ENCODE measurements at regions not wholly inside any gene's neighbourhood (a gene's known extent, or its start where the extent isn't known, plus 50 kb on each side); places are given as distances from the start of the nearest gene placed in this dataset.

DNA sequence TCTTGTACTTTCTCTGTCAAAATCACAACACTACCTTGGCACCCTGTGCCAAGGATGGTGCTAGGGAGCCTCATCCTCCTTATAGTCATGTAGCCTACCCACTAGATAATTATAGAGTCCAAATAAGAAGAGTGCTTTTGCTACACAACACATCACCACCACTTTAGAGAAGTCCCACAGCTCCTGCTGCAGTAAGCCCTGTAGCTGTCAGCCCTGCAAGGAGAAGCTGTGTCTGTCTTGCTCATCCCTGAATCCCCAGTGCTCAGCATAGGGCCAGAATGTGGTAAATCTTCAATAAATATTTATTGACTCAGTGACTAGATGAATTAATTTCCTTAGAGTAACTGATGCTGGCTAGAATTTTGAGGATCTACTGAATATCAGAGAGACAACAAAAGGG is 190.8 kb downstream of the ZNF621 start:
- H3K27me3 ChIP-seq (ENCODE audit: insufficient read depth, poor library complexity, severe bottlenecking): no peaks in the 10 kb centered on the region
- H3K4me3 ChIP-seq (replicated peaks; ENCODE audit: insufficient read depth, low read length): no peak overlapping the region
- DNase-seq (ENCODE audit: low read depth in 1 of 2, low spot score in 1 of 2): no peak
- H3K27ac ChIP-seq (replicated peaks): no peak overlapping the region
- no peak for TF ChIP-seq POLR2AphosphoS5 (IDR thresholded peaks at IDR 0.05; ENCODE audit: low read depth)
- TF ChIP-seq, protein P1, sequence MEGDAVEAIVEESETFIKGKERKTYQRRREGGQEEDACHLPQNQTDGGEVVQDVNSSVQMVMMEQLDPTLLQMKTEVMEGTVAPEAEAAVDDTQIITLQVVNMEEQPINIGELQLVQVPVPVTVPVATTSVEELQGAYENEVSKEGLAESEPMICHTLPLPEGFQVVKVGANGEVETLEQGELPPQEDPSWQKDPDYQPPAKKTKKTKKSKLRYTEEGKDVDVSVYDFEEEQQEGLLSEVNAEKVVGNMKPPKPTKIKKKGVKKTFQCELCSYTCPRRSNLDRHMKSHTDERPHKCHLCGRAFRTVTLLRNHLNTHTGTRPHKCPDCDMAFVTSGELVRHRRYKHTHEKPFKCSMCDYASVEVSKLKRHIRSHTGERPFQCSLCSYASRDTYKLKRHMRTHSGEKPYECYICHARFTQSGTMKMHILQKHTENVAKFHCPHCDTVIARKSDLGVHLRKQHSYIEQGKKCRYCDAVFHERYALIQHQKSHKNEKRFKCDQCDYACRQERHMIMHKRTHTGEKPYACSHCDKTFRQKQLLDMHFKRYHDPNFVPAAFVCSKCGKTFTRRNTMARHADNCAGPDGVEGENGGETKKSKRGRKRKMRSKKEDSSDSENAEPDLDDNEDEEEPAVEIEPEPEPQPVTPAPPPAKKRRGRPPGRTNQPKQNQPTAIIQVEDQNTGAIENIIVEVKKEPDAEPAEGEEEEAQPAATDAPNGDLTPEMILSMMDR (IDR thresholded peaks at IDR 0.05; ENCODE audit: insufficient read depth, low read length): no peak
- no peak for TF ChIP-seq SPI1 (IDR thresholded peaks at IDR 0.05; ENCODE audit: borderline replicate concordance, low read depth)
- no peak for TF ChIP-seq GABPA (IDR thresholded peaks at IDR 0.05; ENCODE audit: low read depth)
- TF ChIP-seq, protein P2, sequence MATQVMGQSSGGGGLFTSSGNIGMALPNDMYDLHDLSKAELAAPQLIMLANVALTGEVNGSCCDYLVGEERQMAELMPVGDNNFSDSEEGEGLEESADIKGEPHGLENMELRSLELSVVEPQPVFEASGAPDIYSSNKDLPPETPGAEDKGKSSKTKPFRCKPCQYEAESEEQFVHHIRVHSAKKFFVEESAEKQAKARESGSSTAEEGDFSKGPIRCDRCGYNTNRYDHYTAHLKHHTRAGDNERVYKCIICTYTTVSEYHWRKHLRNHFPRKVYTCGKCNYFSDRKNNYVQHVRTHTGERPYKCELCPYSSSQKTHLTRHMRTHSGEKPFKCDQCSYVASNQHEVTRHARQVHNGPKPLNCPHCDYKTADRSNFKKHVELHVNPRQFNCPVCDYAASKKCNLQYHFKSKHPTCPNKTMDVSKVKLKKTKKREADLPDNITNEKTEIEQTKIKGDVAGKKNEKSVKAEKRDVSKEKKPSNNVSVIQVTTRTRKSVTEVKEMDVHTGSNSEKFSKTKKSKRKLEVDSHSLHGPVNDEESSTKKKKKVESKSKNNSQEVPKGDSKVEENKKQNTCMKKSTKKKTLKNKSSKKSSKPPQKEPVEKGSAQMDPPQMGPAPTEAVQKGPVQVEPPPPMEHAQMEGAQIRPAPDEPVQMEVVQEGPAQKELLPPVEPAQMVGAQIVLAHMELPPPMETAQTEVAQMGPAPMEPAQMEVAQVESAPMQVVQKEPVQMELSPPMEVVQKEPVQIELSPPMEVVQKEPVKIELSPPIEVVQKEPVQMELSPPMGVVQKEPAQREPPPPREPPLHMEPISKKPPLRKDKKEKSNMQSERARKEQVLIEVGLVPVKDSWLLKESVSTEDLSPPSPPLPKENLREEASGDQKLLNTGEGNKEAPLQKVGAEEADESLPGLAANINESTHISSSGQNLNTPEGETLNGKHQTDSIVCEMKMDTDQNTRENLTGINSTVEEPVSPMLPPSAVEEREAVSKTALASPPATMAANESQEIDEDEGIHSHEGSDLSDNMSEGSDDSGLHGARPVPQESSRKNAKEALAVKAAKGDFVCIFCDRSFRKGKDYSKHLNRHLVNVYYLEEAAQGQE (IDR thresholded peaks at IDR 0.05; ENCODE audit: insufficient replicate concordance, low read depth): no peak

DNA sequence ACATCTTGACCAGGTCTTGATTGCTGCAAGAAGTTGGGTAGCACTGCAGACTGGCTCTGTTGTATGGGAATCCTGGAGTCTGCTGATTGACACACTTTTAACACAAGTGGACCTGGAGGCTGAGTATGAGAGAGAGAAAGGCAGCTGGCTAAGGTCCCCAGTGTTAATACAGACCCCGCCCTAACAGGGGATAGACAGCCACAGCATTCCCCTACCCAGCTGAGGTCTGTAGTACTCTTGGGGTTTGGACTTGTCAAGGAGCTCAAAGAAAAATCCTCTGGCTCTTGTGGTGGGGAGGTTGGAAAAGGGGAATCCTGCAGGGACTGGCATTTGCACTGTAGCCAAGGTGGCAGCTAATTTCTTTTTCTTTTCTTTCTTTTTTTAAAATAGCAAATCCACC is 192.7 kb downstream of the ZNF621 start:
- no peak for DNase-seq (ENCODE audit: low read depth in 1 of 2, low spot score in 1 of 2)
- H3K27me3 ChIP-seq (ENCODE audit: insufficient read depth, poor library complexity, severe bottlenecking): no peaks in the 10 kb centered on the region
- H3K4me3 ChIP-seq (replicated peaks; ENCODE audit: insufficient read depth, low read length): no peak overlapping the region
- no peak overlapping the region for H3K27ac ChIP-seq (replicated peaks)
- TF ChIP-seq SPI1 (IDR thresholded peaks at IDR 0.05; ENCODE audit: borderline replicate concordance, low read depth): no peak
- no peak for TF ChIP-seq GABPA (IDR thresholded peaks at IDR 0.05; ENCODE audit: low read depth)
- TF ChIP-seq POLR2AphosphoS5 (IDR thresholded peaks at IDR 0.05; ENCODE audit: low read depth): no peak
- TF ChIP-seq, protein P2 (IDR thresholded peaks at IDR 0.05; ENCODE audit: insufficient replicate concordance, low read depth): no peak
- TF ChIP-seq, protein P1 (IDR thresholded peaks at IDR 0.05; ENCODE audit: insufficient read depth, low read length): no peak

DNA sequence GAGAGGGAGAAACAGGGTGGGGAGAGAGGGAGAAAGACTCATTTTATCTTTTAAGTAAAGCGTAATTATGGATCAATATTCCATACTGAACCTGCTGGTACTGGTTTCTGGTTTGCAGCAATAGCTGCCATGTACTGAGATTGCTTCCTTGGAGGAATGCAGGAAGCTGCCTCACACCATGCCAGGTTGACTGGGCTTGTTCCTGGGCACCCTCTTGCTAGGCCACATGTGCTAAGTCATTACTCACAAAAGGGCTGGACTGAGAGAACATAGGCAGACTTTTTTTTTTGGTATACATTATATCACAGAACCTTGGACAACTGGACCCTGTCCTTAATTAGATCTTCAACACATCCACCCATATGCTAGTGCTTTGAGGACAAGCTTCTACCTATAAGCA is 193.4 kb downstream of the ZNF621 start:
- Histone ChIP-seq H3K4me3 (replicated peaks; ENCODE audit: insufficient read depth, low read length) (no peak overlapping the region), H3K27ac (replicated peaks) (no peak overlapping the region), H3K27me3 (ENCODE audit: insufficient read depth, poor library complexity, severe bottlenecking) (no peaks in the 10 kb centered on the region)
- TF ChIP-seq, protein P1 (IDR thresholded peaks at IDR 0.05; ENCODE audit: insufficient read depth, low read length): no peak
- TF ChIP-seq, protein P2 (IDR thresholded peaks at IDR 0.05; ENCODE audit: insufficient replicate concordance, low read depth): no peak
- no peak for TF ChIP-seq GABPA (IDR thresholded peaks at IDR 0.05; ENCODE audit: low read depth)
- TF ChIP-seq POLR2AphosphoS5 (IDR thresholded peaks at IDR 0.05; ENCODE audit: low read depth): no peak
- no peak for TF ChIP-seq SPI1 (IDR thresholded peaks at IDR 0.05; ENCODE audit: borderline replicate concordance, low read depth)
- no peak for DNase-seq (ENCODE audit: low read depth in 1 of 2, low spot score in 1 of 2)
